OCI-LY3 (cell line): ENCODE measurements at regions not wholly inside any gene's neighbourhood (a gene's known extent, or its start where the extent isn't known, plus 50 kb on each side); places are given as distances from the start of the nearest gene placed in this dataset.

Experiments used
- H2AFZ ChIP-seq: fragments of 200-600, 300-600 bp; shearing (Covaris generic); 2 replicates; pipeline ENCODE4 v1.6.0; 2014; ENCODE audit warnings: antibody characterized with exemption, low read depth, low read length
- H3K27ac ChIP-seq: fragments of 200-600, 300-600 bp; sonication (generic); 2 replicates; pipeline ENCODE4 v1.5.1; 2014; ENCODE audit warnings: mild to moderate bottlenecking, low read length, moderate library complexity, mixed read lengths
- H3K27me3 ChIP-seq: fragments of 200-600, 300-600 bp; sonication (generic); 2 replicates; pipeline ENCODE4 v1.6.1; 2014; ENCODE audit warnings: low read depth, low read length, mixed read lengths
- H3K36me3 ChIP-seq: fragments of 200-600, 300-600 bp; sonication (generic); replicated peaks from 2 replicates; pipeline ENCODE3; 2014; ENCODE audit warnings: low read depth, low read length, mixed read lengths
- H3K4me1 ChIP-seq: fragments of 300-600, 200-600 bp; sonication (generic); 2 replicates; pipeline ENCODE4 v1.6.1; 2014; ENCODE audit warnings: low read length, mixed read lengths
- H3K4me2 ChIP-seq: fragments of 200-600, 300-600 bp; sonication (generic); 2 replicates; pipeline ENCODE4 v1.6.1; 2014; ENCODE audit warnings: low read length, mixed read lengths
- H3K4me3 ChIP-seq: fragments of 300-600, 200-600 bp; sonication (generic); 2 replicates; pipeline ENCODE4 v1.5.1; 2014; ENCODE audit warnings: antibody characterized with exemption, mild to moderate bottlenecking, low read length, moderate library complexity
- H3K79me2 ChIP-seq: fragments of 300-600, 200-600 bp; shearing (Covaris generic); 2 replicates; pipeline ENCODE4 v1.6.1; 2014; ENCODE audit warnings: mild to moderate bottlenecking, low read length, mixed read lengths
- H3K9ac ChIP-seq: fragments of 300-600, 200-600 bp; shearing (Covaris generic); 2 replicates; pipeline ENCODE4 v1.6.0; 2014; ENCODE audit warnings: mild to moderate bottlenecking, low read length, moderate library complexity
- H3K9me3 ChIP-seq: fragments of 200-600, 300-600 bp; shearing (Covaris generic); 2 replicates; pipeline ENCODE4 v1.6.1; 2014; ENCODE audit warnings: low read length, mixed read lengths; ENCODE audit not compliant: insufficient read depth
- H4K20me1 ChIP-seq: fragments of 200-600, 300-600 bp; sonication (generic); 2 replicates; pipeline ENCODE4 v1.6.1; 2016; ENCODE audit warnings: low read length, mixed read lengths; ENCODE audit not compliant: insufficient read depth
- CTCF ChIP-seq: fragments of 200-600, 300-600 bp; sonication (generic); IDR thresholded peaks from 2 replicates; pipeline ENCODE4 v1.5.1; 2014; ENCODE audit warnings: antibody characterized with exemption, low read length, low read depth
- EZH2phosphoT487 ChIP-seq: fragments of 200-600 bp; shearing (Covaris generic); IDR thresholded peaks from 2 replicates; pipeline ENCODE4 v1.6.1; 2018; ENCODE audit warnings: antibody characterized with exemption, mixed run types, low read depth

GRCh38 chr10:4595719-4596319 is 230.2 kb upstream of the AKR1E2 start:
- no peak overlapping the region for H3K4me3 ChIP-seq
- no peaks in the 10 kb centered on the region for H3K27me3 ChIP-seq
- H3K4me1 ChIP-seq = no peaks in the 10 kb centered on the region
- H2AFZ ChIP-seq = no peak overlapping the region
- H4K20me1 ChIP-seq = no peaks in the 10 kb centered on the region
- TF ChIP-seq CTCF (no peak), EZH2phosphoT487 (no peak)
- H3K4me2 ChIP-seq = no peak overlapping the region
- H3K79me2 ChIP-seq = no peaks in the 10 kb centered on the region
- no peak overlapping the region for H3K9ac ChIP-seq
- H3K9me3 ChIP-seq = no peaks in the 10 kb centered on the region
- H3K36me3 ChIP-seq = no peaks in the 10 kb centered on the region
- H3K27ac ChIP-seq = no peak overlapping the region

GRCh38 chr10:4590807-4591206 is 235.2 kb upstream of the AKR1E2 start:
- Histone ChIP-seq H3K79me2 (no peaks in the 10 kb centered on the region), H3K9ac (no peak overlapping the region), H3K27ac (no peak overlapping the region), H3K4me3 (no peak overlapping the region), H3K36me3 (no peaks in the 10 kb centered on the region), H3K9me3 (no peaks in the 10 kb centered on the region), H3K27me3 (no peaks in the 10 kb centered on the region), H2AFZ (no peak overlapping the region), H3K4me1 (no peaks in the 10 kb centered on the region), H3K4me2 (no peak overlapping the region), H4K20me1 (no peaks in the 10 kb centered on the region)
- TF ChIP-seq EZH2phosphoT487 = no peak
- no peak for TF ChIP-seq CTCF

- no peak overlapping the region for H3K4me3 ChIP-seq
- no peak overlapping the region for H2AFZ ChIP-seq
- no peak overlapping the region for H3K9ac ChIP-seq
- no peaks in the 10 kb centered on the region for H3K36me3 ChIP-seq
- H4K20me1 ChIP-seq = no peaks in the 10 kb centered on the region
- H3K9me3 ChIP-seq = no peaks in the 10 kb centered on the region
- H3K79me2 ChIP-seq = no peaks in the 10 kb centered on the region
- H3K4me2 ChIP-seq = no peak overlapping the region
- no peaks in the 10 kb centered on the region for H3K27me3 ChIP-seq
- H3K4me1 ChIP-seq = no peaks in the 10 kb centered on the region
- no peak overlapping the region for H3K27ac ChIP-seq
- no peak for TF ChIP-seq EZH2phosphoT487
- no peak for TF ChIP-seq CTCF
These were observed 237.2 kb upstream of the AKR1E2 start for GRCh38 chr10:4588824-4589223.

- no peak overlapping the region for H2AFZ ChIP-seq
- TF ChIP-seq EZH2phosphoT487 = no peak
- TF ChIP-seq CTCF = no peak
These were observed 238.5 kb upstream of the AKR1E2 start for GRCh38 chr10:4587466-4587865.

More at GRCh38 chr10:4587466-4587865, 238.5 kb upstream of the AKR1E2 start:
- Histone ChIP-seq H3K27me3 (no peaks in the 10 kb centered on the region), H3K79me2 (no peaks in the 10 kb centered on the region), H3K4me3 (no peak overlapping the region), H3K36me3 (no peaks in the 10 kb centered on the region), H3K27ac (no peak overlapping the region), H3K9me3 (no peaks in the 10 kb centered on the region), H3K4me2 (no peak overlapping the region), H3K9ac (no peak overlapping the region), H4K20me1 (no peaks in the 10 kb centered on the region), H3K4me1 (no peaks in the 10 kb centered on the region)
